Activated CD4-positive, alpha-beta T cell treated with anti-CD3 and anti-CD28 coated beads, Interleukin-2, amount 50 U/mL, for 48 hours (primary cell): ENCODE measurements at regions not wholly inside any gene's neighbourhood (a gene's known extent, or its start where the extent isn't known, plus 50 kb on each side); places are given as distances from the start of the nearest gene placed in this dataset.

Source experiments
- DNase-seq, 2 experiments: peaks; one replicate each; pipeline ENCODE4 v3.0.0-alpha.2; 2020

DNA sequence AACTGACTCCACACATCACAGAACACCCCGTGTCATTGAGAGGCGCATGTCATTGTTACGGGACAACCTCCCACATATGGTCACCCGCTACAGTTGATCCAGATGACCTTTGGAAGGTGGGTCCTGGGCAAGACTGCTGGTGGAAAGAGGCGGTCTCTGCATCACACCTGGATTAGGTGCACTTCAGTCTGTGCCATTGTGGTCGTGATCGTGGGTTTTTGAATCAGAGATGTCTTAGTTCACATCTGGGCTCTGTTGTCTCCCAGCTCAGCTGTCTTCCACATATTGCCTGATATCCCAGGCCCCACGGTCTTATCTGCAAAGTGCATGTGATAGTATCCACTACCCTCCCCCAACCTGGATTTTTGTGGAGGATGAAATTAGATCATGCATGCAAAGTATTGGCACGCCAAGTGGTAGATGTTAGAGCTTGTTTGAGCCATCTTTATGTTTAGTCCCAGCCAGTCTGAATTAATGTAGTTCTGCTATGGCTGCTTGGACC, 208.7 kb upstream of the FOXN3 start:
- DNase-seq = no peak

GRCh38 chr14:89625244-89625713, 208.2 kb upstream of the FOXN3 start:
- DNase-seq = no peak

- no peak for DNase-seq
Measured at GRCh38 chr14:89624500-89625156, 207.6 kb upstream of the FOXN3 start.

GRCh38 chr14:89621791-89622638, 205.0 kb upstream of the FOXN3 start:
- DNase-seq = no peak

GRCh38 chr14:89621009-89621421, 204.0 kb upstream of the FOXN3 start:
- DNase-seq = peak; percentile 53 to 68

- DNase-seq = no peak
Measured at GRCh38 chr14:89620436-89620835, 203.4 kb upstream of the FOXN3 start.

- no peak for DNase-seq
Measured at GRCh38 chr14:89619596-89619995, 202.6 kb upstream of the FOXN3 start.

GRCh38 chr14:89618811-89619551, 201.9 kb upstream of the FOXN3 start:
- DNase-seq = peak; percentile 63 to 64

- DNase-seq = no peak
Measured at GRCh38 chr14:89618330-89618708, 201.3 kb upstream of the FOXN3 start.

- DNase-seq = no peak
Measured at GRCh38 chr14:89617481-89618329, 200.7 kb upstream of the FOXN3 start.

DNA sequence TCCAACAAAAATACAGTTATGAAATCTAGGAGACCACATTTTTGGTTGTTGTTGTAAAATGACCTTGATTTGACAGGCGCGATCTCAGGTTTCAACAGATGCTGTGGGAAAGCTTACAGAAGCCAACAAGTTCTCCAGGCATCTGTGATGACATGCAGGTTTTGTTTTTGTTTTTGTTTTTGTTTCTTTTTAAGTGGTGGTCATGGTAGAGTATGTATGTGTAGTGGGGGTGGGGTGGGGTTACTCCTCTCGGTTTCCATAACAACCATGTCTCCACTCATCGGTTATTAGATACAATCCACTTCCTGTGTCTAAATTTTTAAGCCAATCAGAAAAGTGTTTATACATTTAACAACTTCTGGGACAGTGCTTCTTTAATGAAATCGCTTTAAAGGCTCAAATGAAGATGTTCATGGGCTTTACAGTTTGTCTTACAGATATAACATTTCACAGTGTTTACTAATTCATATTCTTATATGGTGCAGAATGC, 199.9 kb upstream of the FOXN3 start:
- no peak for DNase-seq

GRCh38 chr14:89616425-89616824, 199.4 kb upstream of the FOXN3 start:
- no peak for DNase-seq

DNA sequence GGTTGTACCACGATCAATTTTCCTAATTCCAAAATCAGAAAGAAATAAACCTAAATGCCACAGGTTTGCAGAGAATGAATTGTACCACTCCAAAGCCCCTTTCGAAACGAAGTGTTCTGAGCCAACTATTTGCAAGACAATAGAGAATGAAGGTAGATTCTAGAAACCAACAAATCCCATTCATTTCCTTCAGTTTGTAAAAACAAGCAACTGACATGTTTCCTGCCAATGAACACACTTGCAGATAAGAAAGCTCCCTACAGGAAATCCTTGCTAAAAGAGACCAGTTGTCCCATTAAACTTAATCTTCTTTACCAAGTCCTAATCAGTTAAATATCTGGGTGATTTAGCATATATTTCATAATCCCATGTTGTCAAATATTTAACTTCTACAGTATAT, 198.4 kb upstream of the FOXN3 start:
- no peak for DNase-seq

- no peak for DNase-seq
Measured at GRCh38 chr14:89614009-89614691, 197.1 kb upstream of the FOXN3 start.

GRCh38 chr14:89613260-89614008, 196.4 kb upstream of the FOXN3 start:
- peak in 1 of 2 experiments; percentile 58 for DNase-seq

DNA sequence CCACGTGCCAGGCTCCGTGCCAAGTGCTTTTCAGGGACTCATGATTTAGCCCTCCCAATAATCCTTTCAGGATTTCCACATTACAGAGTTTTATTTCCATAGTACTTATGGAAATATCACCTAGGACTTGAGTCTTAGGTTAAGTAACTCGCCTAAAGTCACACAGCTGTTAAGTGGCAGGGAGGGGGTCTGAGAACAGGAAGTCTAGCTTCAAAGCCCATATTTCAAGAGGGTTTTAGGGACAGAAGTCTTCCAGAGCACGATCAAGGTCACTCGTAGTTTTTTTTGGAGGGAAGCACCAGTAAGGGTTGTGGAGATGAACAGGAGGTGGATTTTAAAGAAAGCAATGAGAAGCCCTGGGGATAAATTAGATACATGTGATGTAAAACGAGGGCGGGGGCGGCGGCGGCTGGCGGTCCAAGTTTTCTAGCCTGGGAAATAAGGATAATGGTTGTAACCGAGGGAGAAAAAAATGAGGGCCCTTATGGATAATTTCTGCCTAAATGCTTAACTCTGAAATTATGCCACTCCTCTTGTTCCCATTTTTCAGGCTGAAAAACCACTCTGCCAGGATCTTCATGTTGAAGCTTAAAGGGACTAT, 192.6 kb upstream of the FOXN3 start:
- DNase-seq = no peak

- DNase-seq = no peak
Measured at GRCh38 chr14:89607453-89607852, 190.4 kb upstream of the FOXN3 start.

DNA sequence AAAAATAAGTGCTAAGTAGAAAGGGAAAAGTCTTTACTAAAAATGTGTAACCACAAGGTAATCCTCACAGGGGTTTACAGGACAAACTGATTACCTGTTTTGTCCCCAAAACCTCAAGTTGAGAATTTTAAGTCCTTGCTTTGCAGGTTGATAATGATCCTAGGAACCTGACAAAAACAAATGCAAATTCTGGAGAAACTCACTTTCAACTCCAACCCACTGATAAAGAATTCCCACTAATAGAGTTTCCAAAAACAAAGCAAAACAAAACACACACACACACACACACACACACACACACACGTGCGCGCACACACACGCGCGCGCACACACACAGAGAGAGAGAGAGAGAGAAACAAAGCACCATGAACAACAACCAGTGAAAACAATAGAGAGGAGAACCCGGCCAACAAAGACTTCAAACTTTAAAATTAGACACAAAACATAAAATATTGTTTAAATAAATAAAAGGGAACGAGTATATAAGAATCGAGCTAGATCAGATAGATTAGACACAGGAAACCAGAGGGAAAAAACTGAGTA, 187.0 kb upstream of the FOXN3 start:
- DNase-seq = no peak

DNA sequence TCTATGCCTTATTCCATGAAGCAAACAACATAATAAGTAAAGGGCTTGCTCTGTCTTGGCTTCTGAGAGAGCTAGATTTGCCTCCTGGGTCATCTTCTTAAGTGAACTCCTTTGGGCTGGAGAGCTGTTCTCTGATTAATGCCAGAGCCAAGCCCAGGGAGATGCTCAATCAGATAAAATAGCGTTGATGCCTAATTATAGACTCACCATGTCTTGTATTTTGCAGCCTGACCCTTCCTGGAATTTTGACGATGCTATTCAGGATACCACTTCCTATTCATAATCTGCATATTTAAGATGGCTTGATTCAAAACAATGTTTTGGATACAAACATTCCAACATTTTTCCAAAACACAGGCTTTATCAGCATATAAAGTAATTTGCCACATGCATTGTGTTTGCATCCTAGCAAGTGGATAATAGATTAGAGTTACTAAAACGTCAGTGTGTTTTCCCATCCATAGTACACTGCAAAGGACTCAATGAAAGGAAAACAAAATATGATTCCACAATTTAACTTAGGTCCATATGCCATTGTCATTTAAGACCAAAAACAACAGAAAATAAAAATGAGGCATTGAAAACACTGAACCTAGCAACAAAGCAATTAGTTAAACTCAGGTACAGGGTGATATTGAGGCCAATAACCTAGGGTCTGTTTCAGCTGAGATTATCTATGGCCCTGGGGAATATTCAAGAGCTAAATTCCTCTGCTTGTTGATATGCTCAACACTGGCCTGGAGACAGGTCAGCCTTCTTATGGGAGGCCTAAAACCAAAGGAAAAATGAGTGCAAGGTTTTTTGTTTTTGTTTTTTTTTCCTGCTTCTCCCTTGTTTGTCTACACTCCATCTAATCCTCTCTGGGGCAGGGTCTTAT, 184.2 kb upstream of the FOXN3 start:
- no peak for DNase-seq
